ENCODE measurements at regions not wholly inside any gene's neighbourhood (a gene's known extent, or its start where the extent isn't known, plus 50 kb on each side); places are given as distances from the start of the nearest gene placed in this dataset.
A peak's percentile ranks its signal among the peaks of the same experiment; 100 is the strongest.
"Not testable (repeated sequence)": the region's sequence is repeated elsewhere in the genome, so short reads cannot be mapped to it uniquely, and the experiment has no call there.

GRCh38 chr11:3514635-3515424 is 127.0 kb downstream of the ART5 start:
- not testable (repeated sequence) for DNase-seq (ENCODE audit: low read depth)

GRCh38 chr11:3513311-3513710 is 128.5 kb downstream of the ART5 start:
- not testable (repeated sequence) for DNase-seq (ENCODE audit: low read depth)

GRCh38 chr11:3512751-3513150 is 129.0 kb downstream of the ART5 start:
- not testable (repeated sequence) for DNase-seq (ENCODE audit: low read depth)

- not testable (repeated sequence) for DNase-seq (ENCODE audit: low read depth)
Measured at GRCh38 chr11:3512133-3512703, 129.6 kb downstream of the ART5 start.

- not testable (repeated sequence) for DNase-seq (ENCODE audit: low read depth)
Measured at GRCh38 chr11:3511416-3512132, 130.2 kb downstream of the ART5 start.

- not testable (repeated sequence) for DNase-seq (ENCODE audit: low read depth)
Measured at GRCh38 chr11:3509563-3509962, 130.6 kb upstream of the ZNF195 start.

- DNase-seq (ENCODE audit: low read depth) = not testable (repeated sequence)
Measured at GRCh38 chr11:3499198-3499597, 120.3 kb upstream of the ZNF195 start.

- DNase-seq (ENCODE audit: low read depth) = not testable (repeated sequence)
Measured at GRCh38 chr11:3498356-3498755, 119.4 kb upstream of the ZNF195 start.

- DNase-seq (ENCODE audit: low read depth) = not testable (repeated sequence)
Measured at GRCh38 chr11:3493152-3493551, 114.2 kb upstream of the ZNF195 start.

- not testable (repeated sequence) for DNase-seq (ENCODE audit: low read depth)
Measured at GRCh38 chr11:3488003-3488402, 109.1 kb upstream of the ZNF195 start.

- DNase-seq (ENCODE audit: low read depth) = not testable (repeated sequence)
Measured at GRCh38 chr11:3485737-3486136, 106.8 kb upstream of the ZNF195 start.

- not testable (repeated sequence) for DNase-seq (ENCODE audit: low read depth)
Measured at GRCh38 chr11:3476937-3477885, 98.3 kb upstream of the ZNF195 start.

GRCh38 chr11:3476084-3476936 is 97.4 kb upstream of the ZNF195 start:
- not testable (repeated sequence) for DNase-seq (ENCODE audit: low read depth)

- DNase-seq (ENCODE audit: low read depth) = not testable (repeated sequence)
Measured at GRCh38 chr11:3468963-3469362, 90.0 kb upstream of the ZNF195 start.

- not testable (repeated sequence) for DNase-seq (ENCODE audit: low read depth)
Measured at GRCh38 chr11:3467599-3467998, 88.7 kb upstream of the ZNF195 start.

GRCh38 chr11:3455666-3456065 is 76.7 kb upstream of the ZNF195 start:
- not testable (repeated sequence) for DNase-seq (ENCODE audit: low read depth)

GRCh38 chr11:3454844-3455243 is 75.9 kb upstream of the ZNF195 start:
- DNase-seq (ENCODE audit: low read depth) = peak; percentile 23

- DNase-seq (ENCODE audit: low read depth) = not testable (repeated sequence)
Measured at GRCh38 chr11:3453596-3454256, 74.8 kb upstream of the ZNF195 start.

- DNase-seq (ENCODE audit: low read depth) = not testable (repeated sequence)
Measured at GRCh38 chr11:3450822-3451221, 71.9 kb upstream of the ZNF195 start.

- DNase-seq (ENCODE audit: low read depth) = not testable (repeated sequence)
Measured at GRCh38 chr11:3445535-3445934, 66.6 kb upstream of the ZNF195 start.

Measured in LHCN-M2 (cell line).